GM18519 (cell line): ENCODE measurements at regions not wholly inside any gene's neighbourhood (a gene's known extent, or its start where the extent isn't known, plus 50 kb on each side); places are given as distances from the start of the nearest gene placed in this dataset.

Experiments
- ATAC-seq: cut with Tn5 transposase; IDR thresholded peaks from one replicate; pipeline ENCODE4 v1.9.1; 2021; ENCODE audit warnings: mild to moderate bottlenecking, moderate library complexity; ENCODE audit not compliant: unreplicated experiment, low FRiP score

DNA sequence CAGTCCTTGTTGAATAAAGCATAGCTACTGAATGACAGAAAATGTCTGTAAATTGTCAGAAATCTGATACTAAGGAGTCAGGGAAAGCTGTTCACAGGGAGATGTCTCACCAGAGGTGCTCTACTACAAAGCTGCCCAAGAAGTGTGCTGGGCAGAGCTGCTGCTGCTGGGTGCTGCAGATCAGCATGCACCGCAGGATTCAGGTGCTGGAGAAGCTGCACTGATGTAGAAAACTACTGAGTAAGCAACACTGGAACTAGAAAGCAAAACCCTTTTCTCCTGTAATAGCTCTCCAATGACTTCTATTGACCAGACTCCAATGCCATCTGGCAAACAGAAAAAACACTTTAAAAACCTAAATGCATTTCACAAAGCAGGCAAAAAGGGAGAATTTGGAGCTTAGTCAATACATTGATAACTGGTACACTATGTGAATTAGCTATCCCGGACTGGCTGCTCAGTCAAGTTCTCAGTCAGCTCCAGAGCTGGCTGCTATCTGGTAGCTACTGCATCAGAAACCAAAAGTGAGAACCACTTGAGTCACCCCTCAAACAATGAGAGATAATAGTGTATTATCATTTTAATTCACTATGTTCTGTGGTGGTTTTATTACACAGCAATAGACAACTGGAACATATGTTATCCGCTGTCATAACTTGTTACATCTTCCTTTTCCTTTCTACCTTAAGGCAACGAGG lies 493.1 kb downstream of the CPS1 start:
- ATAC-seq = no peak

GRCh38 chr2:211055438-211055837 lies 499.0 kb downstream of the CPS1 start:
- no peak for ATAC-seq

DNA sequence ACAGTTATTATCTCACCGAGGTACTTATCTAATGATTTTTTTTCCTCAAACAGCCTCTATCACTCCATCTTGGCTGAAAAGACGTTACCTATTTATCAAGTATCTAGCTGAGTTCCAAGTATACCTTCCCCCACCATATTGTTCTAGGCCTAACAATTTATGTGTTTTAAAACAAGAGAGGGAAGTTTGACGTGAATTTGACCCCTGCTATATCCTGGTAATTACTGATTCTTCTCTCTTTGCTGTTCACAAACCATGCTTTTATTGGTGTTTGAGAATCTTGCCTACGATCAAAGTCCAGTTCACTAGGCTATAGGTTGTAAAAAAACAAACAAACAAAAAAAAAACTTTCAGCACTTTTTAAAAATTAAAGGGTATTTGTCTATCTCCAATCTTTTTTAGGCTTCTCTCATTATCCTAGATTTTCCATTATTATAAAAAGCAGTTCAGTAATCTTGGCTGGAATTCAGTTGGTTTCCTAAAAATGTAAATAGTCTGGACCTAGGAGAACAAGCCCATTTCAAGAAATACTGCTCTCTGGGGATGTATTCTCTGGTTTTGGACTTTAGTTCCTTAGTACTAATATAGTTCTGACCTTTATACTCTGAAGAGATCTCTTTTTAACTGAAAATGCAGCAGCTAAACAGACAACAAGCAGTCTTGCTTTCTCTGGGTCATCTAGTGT lies 505.4 kb downstream of the CPS1 start:
- ATAC-seq = no peak

DNA sequence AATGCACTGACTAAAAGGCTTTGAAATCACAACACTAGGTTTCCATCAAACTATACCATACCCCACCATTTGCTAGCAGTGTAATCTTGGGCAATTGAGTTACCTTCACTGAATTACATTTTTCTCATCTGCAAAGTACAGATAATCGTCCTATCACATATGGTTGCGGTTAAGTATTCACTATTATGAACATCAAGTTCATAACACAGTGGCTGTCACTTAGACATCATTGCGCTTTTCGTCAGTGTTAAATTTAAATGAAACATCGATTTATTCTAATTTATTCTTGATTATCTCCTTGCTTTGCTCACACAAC lies 505.9 kb downstream of the CPS1 start:
- ATAC-seq = no peak

- ATAC-seq = no peak
Measured at GRCh38 chr2:211067029-211067428, 510.6 kb downstream of the CPS1 start.

DNA sequence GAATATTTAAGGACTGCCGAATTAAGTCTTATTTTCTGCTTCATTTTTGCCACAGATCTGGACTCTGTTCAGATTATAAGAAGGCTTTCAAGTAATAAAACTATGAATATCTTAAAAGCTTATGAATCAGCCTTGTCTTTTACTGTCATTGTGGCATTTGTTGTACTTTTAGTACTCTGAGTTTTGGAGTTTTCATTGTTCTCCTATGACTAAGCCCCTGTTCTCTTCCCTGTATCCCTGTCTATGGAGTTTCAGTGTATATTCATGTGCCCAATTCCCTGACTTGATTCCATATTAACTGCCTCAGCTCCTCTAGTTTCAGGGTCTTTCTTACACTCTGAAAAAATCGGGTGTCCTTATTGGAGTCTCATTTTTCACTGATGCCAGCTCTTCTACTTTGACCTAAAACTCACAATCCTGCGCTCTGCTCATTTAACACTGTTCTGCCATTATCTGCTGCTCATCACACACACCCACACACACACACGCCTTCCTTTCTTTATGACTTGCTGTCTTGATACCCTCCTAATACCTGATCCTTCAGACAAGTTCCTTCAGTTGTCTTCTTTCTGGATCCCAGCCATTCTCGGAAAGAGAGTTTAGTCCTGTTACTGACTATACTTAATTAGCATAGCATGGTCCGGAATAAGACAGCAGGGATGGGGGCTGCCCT lies 511.8 kb downstream of the CPS1 start:
- ATAC-seq = no peak

GRCh38 chr2:211070547-211070946 lies 514.1 kb downstream of the CPS1 start:
- ATAC-seq = no peak

DNA sequence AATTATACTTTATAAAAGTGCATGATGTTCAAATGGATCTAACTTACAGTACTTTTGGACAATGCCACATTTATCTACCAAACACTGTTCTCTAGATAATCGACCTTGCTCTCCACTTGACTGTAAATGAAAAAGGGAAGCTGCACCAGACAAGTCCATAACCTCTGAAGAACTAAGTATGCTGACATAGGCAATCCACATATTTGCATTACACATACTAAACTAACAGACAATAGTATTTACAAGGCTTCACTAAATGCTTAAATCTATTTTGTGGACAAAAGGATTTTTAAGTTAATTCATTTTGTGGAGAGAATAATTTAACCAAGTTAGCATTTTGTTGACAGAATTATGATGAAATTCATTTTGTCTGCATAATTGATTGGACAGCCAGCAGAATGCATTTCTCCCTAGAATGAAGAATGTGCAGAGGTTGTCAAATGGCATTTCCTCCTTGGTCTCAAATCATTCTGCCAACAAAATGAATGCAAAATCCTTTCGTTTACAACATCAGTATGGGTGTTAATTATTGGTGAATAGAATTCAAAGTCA lies 520.9 kb downstream of the CPS1 start:
- no peak for ATAC-seq

DNA sequence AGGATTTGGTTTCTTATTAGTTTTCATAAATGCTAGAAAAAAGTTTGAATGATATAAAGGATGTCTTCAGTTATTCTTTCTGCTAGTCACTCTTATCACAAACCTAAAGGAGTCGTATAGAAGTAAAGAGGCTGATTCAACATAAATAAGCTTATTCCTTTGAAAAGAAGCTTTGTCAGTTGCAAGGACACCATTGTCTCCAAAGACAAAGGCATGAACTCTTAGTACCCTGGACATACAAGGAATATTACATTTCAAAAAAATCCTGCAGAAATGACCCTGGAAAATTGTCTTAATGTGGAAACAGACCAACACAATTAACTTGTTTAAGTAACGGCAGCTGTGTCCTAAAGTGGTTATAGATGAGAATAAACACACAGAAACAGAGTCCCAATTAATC lies 528.0 kb downstream of the CPS1 start:
- ATAC-seq = no peak

- peak; percentile 51 for ATAC-seq
Measured at GRCh38 chr2:211085056-211085680, 528.8 kb downstream of the CPS1 start.

GRCh38 chr2:211086049-211086448 lies 529.6 kb downstream of the CPS1 start:
- no peak for ATAC-seq

DNA sequence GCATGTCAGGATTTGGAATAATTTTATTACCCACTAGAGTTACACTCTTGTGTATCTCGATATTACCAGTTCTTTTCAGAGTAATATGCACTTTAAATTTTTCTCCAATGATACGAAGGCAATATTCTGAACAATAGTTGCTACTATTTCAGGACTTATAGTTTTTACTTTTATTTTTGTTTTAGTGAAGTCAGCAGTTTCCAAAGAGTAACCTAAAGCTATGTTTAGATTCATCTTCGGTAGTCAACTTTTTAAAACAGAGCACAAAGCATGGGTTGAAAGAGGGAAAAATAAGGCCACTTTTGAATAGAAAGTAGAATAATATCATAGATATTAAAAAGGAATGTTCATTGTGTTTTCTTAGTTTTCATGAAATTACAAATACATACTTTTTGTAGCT lies 532.7 kb downstream of the CPS1 start:
- ATAC-seq = no peak

GRCh38 chr2:211093743-211094303 lies 537.4 kb downstream of the CPS1 start:
- ATAC-seq = peak; percentile 78

DNA sequence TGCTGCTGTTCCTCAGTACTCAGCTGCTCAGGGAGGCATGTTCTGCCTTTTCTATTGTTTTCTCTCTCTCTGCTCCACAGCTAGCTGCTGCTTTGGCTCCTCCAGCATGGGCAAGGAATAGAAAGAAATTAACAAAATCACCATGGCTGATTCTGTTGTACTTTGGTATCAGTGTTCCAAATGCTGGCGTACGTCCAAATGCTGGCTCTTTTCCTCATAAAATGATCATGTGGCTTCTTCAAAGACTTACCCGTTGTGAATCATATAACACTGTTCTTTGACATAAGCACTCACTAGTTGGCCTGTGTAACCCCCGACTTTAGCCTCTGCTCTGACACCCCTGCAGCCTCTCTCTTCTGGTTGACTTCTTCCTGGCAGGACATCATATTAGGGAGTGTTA lies 547.6 kb downstream of the CPS1 start:
- ATAC-seq = no peak

DNA sequence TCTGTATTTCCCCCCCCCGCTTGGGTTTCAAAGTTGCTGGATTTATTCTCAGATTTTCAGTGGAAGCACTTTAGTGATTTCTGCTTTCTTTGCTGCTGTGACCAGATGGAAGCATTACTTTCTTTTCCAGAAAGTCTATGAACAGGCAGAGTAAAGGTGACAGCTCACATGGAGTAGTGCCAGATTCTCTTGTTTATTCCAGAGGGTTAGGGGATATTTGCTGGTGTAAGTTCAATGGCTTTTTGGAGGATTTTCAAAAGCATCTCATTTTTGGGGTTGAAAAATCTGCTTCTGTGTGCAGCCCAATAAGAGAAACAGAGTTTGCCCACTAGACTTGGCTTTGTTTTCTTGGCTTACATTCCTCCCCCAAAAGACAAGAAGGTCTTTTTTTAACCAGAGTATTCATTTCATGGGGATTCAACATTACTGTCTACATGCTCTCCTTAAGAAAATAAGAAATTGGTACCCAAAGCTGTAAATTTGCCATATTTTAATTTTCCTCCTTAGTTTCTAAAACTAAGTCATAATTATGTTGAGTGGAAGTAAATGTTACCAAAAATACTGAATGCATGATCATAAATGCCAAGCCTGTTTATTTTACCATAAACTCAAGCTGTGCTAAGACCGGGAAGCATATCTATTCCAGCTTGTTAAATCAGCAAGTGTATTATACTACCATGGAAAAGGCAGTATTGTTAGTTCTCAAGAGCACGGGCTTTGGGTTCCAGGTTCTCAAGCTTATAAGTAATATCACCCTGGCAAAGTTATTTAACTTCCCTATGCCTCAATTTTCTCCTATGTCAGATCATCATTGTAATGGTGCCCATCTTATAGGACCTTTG lies 557.2 kb downstream of the CPS1 start:
- ATAC-seq = no peak

DNA sequence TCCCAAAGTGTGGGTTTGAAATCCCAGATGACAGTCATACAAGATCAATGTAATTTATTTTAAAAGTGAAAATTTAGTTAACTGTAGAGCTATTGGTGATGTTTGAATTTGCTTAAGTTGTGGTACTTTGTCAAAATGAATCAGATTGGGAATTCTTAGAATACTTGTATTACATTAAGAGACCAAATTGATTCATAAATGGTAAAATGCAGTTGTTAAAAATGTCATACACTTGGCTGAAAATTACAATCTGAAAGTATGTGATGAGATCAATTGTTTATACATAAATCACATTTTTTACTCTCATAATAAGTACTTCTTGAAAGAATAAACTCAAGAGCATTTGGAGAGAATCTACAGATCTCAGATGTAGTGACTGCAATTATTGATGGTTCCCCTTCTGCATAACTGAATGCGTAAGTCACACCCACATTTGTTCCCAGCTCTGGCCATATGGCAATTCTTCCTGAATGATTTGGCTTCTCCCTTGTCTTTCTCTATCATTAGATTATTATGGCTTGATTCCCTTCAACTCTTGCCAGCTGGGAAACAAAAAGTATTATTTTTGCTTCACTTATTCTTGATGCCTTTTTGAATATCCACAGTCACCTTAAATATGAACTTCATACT lies 558.5 kb downstream of the CPS1 start:
- no peak for ATAC-seq

- no peak for ATAC-seq
Measured at GRCh38 chr2:211117026-211117425, 560.6 kb downstream of the CPS1 start.

- no peak for ATAC-seq
Measured at GRCh38 chr2:211126256-211126655, 569.9 kb downstream of the CPS1 start.

DNA sequence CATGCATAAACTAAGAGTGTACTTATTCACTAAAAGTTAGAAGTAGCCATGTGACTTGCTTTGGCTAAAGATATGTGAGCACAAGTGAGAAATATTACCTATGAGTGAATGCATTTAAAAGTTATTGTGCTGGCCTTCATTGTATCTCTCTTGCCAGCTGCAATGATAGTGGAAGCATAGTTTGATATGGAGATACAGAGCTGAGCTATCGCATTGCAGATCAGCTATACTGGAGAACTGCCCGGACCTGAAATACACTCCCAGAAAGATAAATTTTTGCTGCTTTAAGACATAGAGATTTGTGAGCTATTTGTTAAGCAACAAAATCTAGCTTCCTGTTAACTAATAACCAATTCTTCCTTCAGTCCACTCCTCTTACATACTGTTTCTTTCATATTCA lies 571.1 kb downstream of the CPS1 start:
- no peak for ATAC-seq

DNA sequence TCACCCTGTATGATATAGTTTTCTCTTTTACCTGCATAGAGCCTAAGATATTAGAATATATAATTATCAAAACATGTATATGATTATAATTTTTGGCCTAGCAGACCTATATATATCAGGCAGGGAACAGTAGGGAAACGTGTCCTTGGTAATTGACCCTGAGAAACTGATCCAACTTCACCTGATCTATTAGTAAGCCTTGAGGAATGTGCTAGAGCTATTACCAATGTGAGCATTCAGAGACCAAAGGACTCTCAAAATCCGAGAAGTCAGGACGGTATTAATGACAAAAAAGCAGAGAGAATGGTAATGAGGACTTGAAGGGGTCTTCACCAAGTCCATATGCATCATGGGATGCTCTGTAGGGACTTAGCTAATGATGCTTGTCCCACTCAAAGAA lies 571.9 kb downstream of the CPS1 start:
- ATAC-seq = no peak
